ENCODE measurements at regions not wholly inside any gene's neighbourhood (a gene's known extent, or its start where the extent isn't known, plus 50 kb on each side); places are given as distances from the start of the nearest gene placed in this dataset.
"Not testable (repeated sequence)": the region's sequence is repeated elsewhere in the genome, so short reads cannot be mapped to it uniquely, and the experiment has no call there.

DNA sequence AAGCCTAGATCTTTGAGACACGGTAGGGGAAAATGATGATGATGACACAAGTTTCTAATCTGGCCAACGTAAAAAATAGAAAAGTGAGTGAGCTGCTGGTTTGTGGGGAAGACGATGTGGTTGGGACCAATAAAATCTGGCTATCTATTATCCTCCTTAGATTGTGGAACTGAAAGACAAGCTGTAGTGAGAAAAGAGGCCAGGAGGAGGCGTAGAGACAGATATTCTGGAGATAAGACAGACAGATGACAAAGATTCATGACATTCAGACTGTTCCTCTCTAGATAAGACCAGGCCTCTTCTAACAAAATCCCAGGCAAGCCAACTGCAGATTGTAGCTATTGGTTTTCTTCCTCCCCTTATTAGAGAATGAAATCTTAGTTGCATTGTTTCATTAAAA is 376.3 kb upstream of the UBE2E3 start:
- peak; percentile 16 for DNase-seq (ENCODE audit: low spot score)

DNA sequence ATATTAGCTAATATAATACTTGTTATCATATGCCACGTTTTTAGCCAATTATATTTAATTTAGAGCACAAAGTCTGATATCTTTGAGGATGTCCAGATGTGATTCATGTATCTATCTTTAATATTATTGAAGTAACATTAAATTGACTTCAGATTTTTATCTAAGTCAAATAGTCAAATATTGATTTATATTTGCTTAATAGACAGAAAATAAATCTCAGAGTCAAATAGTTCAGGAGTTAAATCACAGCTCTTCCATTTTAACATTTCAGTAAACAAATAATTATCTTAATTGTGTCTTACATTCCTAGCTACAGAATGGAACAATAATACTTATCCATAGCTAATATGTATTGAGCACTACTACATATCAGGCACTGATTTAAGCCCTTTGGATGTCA is 379.4 kb upstream of the UBE2E3 start:
- no peak for DNase-seq (ENCODE audit: low spot score)

DNA sequence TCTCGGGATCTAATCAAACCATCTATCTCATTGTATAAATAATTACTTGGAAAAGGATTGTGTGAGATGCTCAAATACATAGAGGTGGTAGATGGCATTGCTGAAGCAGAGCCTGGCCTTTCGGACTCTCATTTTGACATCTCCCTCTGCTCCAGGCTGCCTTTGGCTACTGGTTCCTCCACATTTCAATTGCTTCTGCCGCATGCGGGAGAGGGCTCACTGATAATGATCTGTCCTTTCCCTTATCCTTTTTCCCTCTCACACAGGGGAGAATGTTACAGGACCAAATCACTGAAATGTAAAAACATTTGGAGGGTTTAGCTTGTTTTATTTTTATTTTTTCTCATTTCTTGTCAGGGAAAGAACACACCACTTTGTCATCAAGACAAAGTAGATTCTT is 380.6 kb upstream of the UBE2E3 start:
- DNase-seq (ENCODE audit: low spot score) = no peak

DNA sequence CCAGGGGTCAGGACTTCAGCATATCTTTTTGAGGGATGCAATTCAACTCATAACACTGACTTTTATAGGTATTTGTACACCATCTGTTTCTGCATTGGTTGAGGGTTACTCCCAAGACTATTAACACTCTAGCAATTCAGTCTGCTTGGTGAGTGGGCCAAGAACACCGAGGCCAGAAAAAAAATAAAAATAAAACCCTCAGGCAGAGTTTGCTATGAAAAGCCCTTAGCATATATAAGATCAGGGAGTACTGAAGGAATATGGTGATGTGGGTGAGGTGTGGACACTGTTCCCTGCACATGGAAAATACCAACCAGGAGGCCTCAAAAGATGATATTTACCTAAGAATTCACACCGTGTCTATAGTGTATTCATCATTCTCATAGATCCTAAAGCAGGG is 383.2 kb upstream of the UBE2E3 start:
- DNase-seq (ENCODE audit: low spot score) = no peak

DNA sequence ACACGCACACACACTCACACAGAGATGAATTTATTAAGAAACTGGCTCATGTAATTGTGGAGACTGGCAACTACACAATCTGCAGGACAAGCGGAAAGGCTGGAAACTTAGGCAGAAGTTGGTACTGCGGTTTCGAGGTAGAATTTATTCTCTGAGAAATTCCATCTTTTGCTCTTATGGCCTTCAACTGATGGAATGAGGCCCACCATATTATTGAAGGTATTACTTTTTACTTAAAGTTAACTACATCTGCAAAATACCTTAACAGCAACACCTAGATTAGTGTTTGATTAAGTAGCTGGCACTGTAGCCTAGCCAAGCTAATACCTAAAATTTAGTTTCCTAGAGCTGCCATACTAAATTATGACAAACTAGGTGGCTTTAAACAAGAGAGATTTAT is 384.0 kb upstream of the UBE2E3 start:
- no peak for DNase-seq (ENCODE audit: low spot score)

DNA sequence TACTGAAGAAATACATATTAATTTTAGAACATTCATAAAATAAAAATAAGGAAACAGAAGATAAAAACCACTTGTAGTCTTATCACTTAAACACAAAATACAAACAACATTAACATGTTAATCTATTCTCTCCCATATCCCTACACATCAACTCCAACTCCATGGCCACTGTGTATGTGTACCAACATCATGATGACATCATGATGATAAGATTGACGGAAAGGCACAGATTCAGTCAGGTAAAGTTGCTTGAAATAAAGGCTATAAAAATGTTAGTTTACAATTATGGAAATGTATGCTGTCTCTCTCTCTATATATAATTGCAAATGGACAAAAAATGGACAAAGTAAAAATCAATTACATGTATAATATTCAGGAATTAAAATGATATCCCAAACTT is 388.5 kb upstream of the UBE2E3 start:
- no peak for DNase-seq (ENCODE audit: low spot score)

DNA sequence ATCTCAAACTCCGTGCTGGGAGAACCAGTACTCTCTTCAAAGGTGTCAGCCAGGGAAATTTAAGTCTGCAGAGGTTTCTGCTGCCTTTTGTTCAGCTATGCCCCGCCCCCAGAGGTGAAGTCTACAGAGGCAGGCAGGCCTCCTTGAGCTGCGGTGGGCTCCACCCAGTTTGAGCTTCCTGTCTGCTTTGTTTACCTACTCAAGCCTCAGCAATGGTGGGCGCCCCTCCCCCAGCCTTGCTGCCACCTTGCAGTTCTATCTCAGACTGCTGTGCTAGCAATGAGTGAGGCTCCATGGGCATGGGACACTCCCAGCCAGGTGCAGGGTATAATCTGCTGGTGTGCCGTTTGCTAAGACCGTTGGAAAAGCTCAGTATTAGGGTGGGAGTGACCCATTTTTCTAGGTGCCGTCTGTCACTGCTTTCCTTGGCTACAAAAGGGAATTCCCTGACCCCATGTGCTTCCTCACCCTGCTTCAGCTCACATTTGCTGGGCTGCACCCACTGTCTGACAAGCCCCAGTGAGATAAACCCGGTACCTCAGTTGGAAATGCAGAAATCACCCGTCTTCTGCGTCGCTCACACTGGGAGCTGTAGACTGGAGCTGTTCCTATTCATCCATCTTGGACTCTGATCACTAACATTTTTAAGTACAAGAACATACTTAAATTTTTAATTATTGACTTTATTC is 389.2 kb upstream of the UBE2E3 start:
- DNase-seq (ENCODE audit: low spot score) = not testable (repeated sequence)

DNA sequence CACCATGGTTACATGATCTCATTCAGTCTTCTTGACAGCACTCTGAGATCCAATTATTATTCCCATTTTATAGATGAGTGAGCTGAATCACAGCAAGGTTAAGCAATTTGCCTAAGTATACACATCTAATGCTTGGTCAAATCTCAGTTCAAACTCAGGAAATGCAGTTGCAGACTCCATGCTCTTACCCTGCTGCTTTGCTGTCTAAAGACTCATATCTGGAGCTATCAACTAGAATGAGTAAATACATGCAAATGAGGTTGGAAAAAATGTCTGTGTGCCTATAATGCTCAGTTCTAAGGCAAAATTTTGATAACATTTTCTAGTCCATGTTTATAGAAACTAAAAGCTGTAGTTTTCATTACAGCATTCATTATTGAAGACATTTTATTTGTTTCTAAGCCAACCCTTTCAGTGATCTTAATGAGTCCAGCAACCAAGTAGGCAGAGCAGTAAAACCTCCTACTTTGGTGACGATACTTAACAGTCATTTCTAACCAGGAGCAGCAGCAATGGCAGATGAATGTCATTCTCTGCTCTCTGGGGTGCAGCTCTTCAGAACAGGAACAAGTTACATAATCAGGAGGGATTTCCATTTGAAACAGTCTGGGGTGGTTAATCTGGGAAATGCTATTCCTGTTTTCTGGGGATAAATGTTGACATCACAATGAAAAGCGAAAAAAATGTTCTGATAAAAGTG is 396.8 kb upstream of the UBE2E3 start:
- no peak for DNase-seq (ENCODE audit: low spot score)

DNA sequence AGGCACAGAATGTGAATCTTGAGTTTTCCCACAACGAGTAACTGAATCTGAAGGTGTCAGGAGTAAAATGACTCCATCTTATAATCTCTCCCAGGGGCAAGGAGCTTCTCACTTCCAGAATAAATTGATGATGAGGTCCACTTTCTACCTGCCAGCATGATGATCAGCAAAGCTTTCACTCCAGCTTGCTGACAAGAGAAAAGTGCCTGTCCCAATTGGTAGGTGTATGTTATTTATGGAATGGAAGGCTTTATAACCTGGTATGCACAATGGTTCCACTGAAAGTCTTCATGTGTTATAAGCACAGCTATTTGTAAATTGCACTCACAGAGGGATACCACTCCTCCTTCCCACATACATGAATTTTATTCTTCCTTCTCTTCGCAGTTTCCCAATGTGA is 401.0 kb upstream of the UBE2E3 start:
- DNase-seq (ENCODE audit: low spot score) = no peak

DNA sequence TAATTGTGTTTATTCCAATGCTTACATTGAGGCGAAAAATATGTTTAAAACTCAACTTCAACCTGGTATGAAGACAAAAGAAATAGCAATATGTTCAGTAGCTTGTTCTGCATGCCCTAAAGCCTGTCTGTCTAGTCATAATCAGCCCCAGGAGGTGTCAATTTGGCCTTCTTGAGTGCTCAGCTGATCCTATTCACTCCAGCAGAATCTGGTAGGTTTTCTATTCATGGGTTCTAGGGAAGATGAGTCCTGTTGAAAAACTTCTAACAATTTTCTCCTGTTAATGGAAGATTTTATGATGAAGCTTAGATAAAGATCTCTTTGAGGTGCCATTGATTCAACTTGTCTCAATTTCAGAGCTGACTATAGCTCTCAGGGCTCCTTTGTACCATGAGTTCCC is 402.0 kb upstream of the UBE2E3 start:
- no peak for DNase-seq (ENCODE audit: low spot score)

DNA sequence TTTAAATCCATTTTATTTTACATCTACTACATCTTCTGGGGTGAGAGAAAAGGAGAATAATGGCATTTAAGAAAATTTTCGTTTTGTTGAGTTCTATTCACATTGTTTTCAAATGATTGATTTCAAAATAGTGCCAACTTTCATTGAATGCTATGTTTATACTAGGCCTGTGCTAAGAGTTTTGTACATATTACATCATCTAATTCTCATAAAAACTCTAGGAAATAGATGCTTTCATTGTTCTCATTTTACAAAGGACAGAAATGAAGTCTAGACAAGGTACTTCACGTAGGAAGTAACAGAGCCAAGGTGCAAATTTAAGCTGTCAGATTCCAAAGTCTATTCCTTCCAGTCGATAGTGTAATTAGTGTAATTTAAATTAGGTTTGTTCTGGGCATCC is 402.8 kb upstream of the UBE2E3 start:
- DNase-seq (ENCODE audit: low spot score) = no peak

DNA sequence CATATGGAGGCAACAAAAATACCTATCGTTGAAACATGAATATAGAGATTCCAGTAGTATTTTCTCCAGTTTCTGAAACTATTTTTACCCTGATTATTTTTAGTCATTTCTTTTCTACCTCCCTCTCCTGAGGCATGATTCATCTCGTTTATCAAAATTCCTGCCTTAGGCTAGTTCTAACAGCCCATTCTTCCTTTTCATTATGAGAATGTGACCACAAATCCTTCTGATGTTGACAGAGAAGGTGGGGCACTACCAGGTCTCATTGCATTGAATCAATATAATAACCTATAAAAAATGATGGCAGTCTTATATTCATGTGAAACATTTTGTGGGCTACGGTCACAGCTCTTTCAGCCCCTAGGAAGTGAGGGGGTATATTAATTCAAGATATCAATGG is 406.5 kb upstream of the UBE2E3 start:
- DNase-seq (ENCODE audit: low spot score) = peak; percentile 58

DNA sequence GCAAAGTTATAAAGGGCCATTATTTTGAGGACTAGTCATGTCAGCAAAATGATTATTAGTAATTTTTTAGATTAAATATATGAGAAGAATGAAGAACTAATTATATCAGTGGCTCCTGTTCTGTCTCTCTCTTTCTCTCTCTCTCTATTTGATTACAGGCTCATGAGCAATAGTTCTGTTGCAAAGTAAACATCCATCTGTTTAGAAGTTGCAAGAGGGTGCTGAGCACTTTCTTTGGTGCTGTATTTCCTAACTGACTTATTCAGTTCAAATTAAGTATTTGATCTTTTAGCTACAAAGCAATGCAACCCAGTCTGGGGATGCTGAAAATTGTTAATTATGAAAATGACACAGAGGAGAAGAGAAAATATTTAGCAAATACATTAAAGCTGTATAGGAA is 408.1 kb upstream of the UBE2E3 start:
- DNase-seq (ENCODE audit: low spot score) = no peak

DNA sequence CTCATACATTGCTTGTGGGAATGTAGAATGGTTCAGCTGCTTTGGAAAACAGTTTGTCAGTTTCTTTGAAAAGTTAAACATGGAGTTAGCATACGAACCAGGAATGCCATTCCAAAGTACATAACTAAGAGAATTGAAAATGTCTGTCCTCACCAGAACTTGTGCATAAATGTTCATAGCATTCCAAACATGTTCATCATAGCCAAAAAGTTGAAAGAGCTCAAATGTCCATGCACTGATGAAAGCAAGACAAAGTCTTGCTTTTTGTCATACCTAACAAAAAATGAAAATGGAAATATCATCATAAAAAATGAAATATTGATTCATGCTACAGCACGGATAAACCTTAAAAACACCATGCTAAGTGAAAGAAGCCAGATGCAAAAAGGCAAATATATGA is 408.8 kb upstream of the UBE2E3 start:
- no peak for DNase-seq (ENCODE audit: low spot score)

DNA sequence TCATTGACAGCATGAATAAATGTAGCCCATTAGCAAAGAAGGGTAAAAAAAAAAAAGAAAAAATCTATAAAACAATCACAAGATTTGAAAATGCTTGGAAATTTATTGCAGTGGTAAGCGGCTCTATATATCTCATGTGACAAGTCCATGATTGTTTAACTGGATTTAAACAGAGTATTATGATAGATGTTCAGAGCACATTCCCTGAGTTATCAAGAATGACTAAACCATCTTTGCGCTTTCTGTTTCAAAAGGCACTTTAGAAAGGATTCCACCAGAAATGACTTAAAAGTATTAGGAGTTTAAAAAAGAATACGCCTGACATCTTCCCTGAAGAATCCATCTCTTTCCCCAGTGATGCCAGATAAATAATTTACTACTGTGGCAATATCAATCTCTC is 409.5 kb upstream of the UBE2E3 start:
- DNase-seq (ENCODE audit: low spot score) = no peak

DNA sequence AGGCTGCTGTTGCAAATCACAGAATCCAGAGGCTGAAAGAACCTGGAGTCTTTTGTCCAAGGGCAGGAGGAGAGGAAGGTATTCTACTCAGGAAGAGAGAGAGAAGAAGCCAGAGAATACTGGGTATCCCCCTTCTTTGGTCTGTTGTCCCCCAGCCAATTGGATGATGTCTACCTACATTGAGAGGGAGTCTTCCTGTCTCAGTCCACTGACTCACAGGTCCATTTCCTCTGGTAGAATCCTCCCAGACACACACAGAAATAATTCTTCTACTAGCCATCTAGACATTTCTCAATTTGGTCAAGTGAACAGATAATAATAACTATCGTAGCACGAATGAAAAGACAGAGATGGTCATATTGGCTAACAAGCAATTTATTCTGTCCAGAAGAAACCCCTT is 416.4 kb upstream of the UBE2E3 start:
- no peak for DNase-seq (ENCODE audit: low spot score)

DNA sequence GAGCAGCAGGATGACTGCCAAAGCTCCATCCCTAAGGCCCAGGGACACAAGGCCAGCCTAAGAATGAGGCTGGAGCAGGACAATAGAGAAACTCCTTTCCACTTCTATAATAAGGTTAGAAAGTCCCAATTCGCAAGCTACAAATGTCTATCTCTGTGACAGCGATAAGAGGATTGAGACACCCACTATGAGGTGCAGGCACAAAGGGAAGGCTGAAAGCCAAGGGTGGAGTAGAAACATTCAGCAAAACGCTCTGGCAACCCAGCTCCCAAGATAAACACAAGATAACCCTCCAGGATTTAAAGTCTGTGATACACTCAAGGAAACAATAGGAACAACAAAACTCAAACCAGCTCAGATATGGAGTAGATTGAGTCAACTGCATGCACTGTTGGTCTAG is 418.0 kb upstream of the UBE2E3 start:
- DNase-seq (ENCODE audit: low spot score) = no peak

DNA sequence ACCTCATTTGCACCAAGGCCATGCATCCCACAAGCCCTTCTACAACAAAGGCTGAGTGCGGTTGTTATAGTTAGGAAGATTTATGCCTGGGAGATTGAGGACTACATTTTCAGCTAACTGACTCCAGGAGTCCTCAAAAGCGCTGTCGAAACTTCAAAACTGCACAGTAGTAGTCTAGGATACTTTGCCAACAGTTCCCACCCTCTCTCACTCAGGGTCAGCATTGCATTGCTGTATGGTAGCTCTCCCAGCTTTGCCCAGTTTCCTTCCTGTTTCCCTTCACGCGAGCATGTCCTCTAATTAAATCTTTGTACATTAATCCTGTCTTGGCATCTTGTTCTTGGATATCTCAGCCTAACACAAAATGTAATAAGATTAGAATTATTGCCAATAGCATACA is 420.6 kb upstream of the UBE2E3 start:
- no peak for DNase-seq (ENCODE audit: low spot score)

DNA sequence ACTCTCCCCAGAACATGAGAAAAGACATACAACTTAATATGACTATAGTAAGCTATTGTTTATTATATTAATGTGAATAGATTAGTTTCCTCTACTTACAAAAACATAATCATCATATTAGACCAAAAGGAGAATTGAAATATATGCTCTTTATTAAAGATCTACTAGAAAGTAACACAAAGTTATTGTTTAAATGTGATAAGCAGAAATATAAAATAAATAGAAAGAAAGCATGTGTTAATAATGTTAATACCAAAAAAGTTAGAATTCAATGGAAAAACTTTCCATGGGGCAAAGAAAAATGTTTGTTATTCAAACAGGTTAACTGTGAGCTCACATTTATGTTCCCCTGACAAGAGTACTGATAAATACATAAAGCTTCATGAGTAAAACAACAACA is 421.4 kb upstream of the UBE2E3 start:
- no peak for DNase-seq (ENCODE audit: low spot score)

DNA sequence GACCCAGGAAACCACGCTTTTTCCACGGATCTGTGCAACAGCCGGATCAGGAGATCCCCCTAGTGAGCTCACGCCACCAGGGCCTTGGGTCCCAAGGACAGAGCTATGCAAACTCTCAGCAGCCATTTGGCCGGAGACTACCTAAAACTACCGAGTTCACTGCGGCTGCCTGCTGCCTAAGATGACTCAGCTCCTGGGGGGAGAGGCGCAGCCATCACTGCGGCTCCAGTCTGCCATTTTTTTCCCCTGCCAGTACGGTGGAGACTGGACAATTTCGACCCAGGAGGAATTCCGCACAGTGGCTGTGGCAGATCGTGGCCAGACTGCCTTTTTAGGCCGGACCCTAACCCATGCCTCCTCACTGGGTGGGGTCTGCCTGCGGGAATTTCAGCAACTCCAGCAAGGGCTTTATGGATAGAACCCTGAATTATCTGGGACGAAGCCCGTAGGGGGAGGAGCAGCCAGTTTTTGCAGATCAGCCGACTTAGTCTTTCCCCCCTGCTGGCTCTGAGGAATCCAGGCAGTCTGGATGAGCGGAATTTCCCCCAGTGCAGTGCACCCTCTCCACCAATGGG is 424.9 kb upstream of the UBE2E3 start:
- DNase-seq (ENCODE audit: low spot score) = no peak

DNA sequence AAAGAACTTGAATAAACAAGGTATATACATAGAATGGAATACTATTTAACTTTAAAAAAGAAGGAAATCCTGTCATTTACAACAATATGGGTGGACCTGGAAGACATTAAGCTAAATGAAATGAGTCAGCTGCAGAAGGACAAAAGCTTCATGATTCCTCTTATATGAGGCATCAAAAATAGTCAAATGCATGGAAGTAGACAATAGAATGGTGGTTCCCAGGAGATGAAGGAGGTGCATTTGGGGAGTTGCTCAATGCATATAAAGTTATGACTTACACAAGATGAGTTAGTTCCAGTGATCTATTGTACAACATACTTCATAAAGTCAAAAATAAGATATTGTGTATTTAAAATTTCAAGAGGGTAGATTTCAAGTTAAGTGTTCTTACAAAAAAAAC is 426.1 kb upstream of the UBE2E3 start:
- DNase-seq (ENCODE audit: low spot score) = no peak

DNA sequence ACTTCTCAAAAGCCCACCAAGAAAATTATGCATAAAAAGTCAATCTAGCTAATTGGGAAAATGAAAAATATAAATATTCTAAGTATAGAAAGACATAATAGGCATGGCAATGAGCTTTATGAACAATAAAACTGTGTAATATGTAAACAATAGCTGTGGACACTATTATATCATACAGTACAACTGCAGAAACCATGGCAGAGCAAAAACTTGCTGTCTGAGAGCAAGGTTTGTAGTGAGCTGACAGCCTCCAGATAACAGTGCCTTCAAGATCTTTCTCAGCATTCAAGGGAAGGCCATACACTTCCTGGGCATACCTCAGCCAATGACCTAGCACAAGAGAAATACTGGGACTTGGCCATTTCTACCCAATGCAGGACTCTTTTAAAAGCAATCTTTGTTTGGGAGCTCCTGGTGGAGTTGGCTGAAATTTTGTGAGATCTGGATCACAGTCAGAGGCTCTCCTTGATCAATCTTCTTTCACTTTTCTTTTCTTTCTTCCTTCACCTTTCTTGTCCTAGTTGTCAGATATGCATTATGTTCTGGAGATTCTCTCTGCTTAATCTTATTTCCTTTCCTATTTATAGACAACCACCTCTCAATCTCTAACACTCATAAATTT is 427.2 kb upstream of the UBE2E3 start:
- DNase-seq (ENCODE audit: low spot score) = no peak

DNA sequence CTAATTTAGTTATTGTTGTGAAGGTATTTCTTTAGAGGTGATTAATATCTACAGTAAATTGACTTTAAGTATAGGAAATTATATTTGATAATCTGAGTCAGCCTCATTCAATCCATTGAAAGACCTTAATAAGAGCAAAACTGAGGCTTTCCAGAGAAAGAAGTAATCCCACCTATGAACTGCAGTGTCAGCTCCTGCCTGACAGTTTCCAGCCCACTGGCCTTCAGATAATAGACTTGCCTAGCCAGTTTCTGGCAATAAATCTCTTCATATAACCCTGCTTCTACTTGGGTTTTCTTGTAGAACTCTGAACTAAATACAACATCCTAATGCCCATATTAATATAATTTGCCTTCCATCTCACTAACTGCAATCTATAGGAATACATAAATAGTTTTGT is 437.9 kb upstream of the UBE2E3 start:
- no peak for DNase-seq (ENCODE audit: low spot score)

Measured in SW480 (cell line).